Nephron (organoid): ENCODE measurements at regions not wholly inside any gene's neighbourhood (a gene's known extent, or its start where the extent isn't known, plus 50 kb on each side); places are given as distances from the start of the nearest gene placed in this dataset.

ENCODE experiments used
- H3K27ac Mint-ChIP-seq, 3 experiments: 2 replicates each; pipeline ENCODE4 v1.8.0; 2020; ENCODE audit warnings: mixed read lengths in 3 of 3, mild to moderate bottlenecking in 2 of 3, moderate library complexity in 1 of 3
- H3K27me3 Mint-ChIP-seq: 2 replicates; pipeline ENCODE4 v1.8.0; 2021; ENCODE audit warnings: low read depth, mild to moderate bottlenecking, moderate library complexity, mixed read lengths
- H3K36me3 Mint-ChIP-seq: 2 replicates; pipeline ENCODE4 v1.8.0; 2020; ENCODE audit warnings: low read depth, mixed read lengths
- H3K4me1 Mint-ChIP-seq: 2 replicates; pipeline ENCODE4 v1.8.0; 2020; ENCODE audit warnings: mixed read lengths
- H3K4me3 Mint-ChIP-seq, 3 experiments: 2 replicates each; pipeline ENCODE4 v1.8.0; 2020; ENCODE audit warnings: mild to moderate bottlenecking in 3 of 3, mixed read lengths in 3 of 3, moderate library complexity in 2 of 3
- H3K9me3 Mint-ChIP-seq: 2 replicates; pipeline ENCODE4 v1.8.0; 2020; ENCODE audit warnings: mixed read lengths
- CTCF ChIP-seq, 3 experiments: fragments of 200-600 bp; sonication (generic); IDR thresholded peaks; one replicate each; pipeline ENCODE4 v1.5.0; 2021; ENCODE audit warnings: antibody characterized with exemption in 3 of 3; ENCODE audit not compliant: unreplicated experiment in 3 of 3

GRCh38 chr1:198024336-198024735 is 107.2 kb downstream of the LHX9 start:
- Mint-ChIP-seq H3K27me3 (no peaks in the 10 kb centered on the region), H3K4me1 (no peaks in the 10 kb centered on the region), H3K4me3 (no peak overlapping the region), H3K27ac (no peak overlapping the region), H3K36me3 (no peaks in the 10 kb centered on the region), H3K9me3 (no peaks in the 10 kb centered on the region)
- no peak for TF ChIP-seq CTCF (IDR thresholded peaks at IDR 0.05; ENCODE audit: unreplicated experiment in 3 of 3)

- H3K36me3 Mint-ChIP-seq = no peaks in the 10 kb centered on the region
- H3K9me3 Mint-ChIP-seq = no peaks in the 10 kb centered on the region
- H3K27ac Mint-ChIP-seq = no peak overlapping the region
- no peak overlapping the region for H3K4me3 Mint-ChIP-seq
- H3K4me1 Mint-ChIP-seq = no peaks in the 10 kb centered on the region
- no peak for TF ChIP-seq CTCF (IDR thresholded peaks at IDR 0.05; ENCODE audit: unreplicated experiment in 3 of 3)
- no peaks in the 10 kb centered on the region for H3K27me3 Mint-ChIP-seq
Measured at GRCh38 chr1:198024782-198025181, 107.6 kb downstream of the LHX9 start.

GRCh38 chr1:198030682-198031081 is 113.5 kb downstream of the LHX9 start:
- Mint-ChIP-seq H3K4me3 (no peak overlapping the region), H3K4me1 (peaks cover 9% of the 10 kb centered on the region), H3K9me3 (no peaks in the 10 kb centered on the region), H3K27ac (peak overlapping the region in 2 of 3 experiments; percentile 16 to 42), H3K27me3 (no peaks in the 10 kb centered on the region), H3K36me3 (no peaks in the 10 kb centered on the region)
- TF ChIP-seq CTCF (IDR thresholded peaks at IDR 0.05; ENCODE audit: unreplicated experiment in 3 of 3) = no peak

GRCh38 chr1:198031086-198031485 is 113.9 kb downstream of the LHX9 start:
- Mint-ChIP-seq H3K27me3 (no peaks in the 10 kb centered on the region), H3K4me1 (peaks cover 9% of the 10 kb centered on the region), H3K4me3 (no peak overlapping the region), H3K9me3 (no peaks in the 10 kb centered on the region), H3K36me3 (no peaks in the 10 kb centered on the region), H3K27ac (peak overlapping the region in 1 of 3 experiments; percentile 42)
- no peak for TF ChIP-seq CTCF (IDR thresholded peaks at IDR 0.05; ENCODE audit: unreplicated experiment in 3 of 3)

GRCh38 chr1:198032668-198033067 is 115.5 kb downstream of the LHX9 start:
- Mint-ChIP-seq H3K4me3 (no peak overlapping the region), H3K27ac (no peak overlapping the region), H3K27me3 (no peaks in the 10 kb centered on the region), H3K4me1 (peaks cover 9% of the 10 kb centered on the region), H3K36me3 (no peaks in the 10 kb centered on the region), H3K9me3 (no peaks in the 10 kb centered on the region)
- no peak for TF ChIP-seq CTCF (IDR thresholded peaks at IDR 0.05; ENCODE audit: unreplicated experiment in 3 of 3)

- no peaks in the 10 kb centered on the region for H3K27me3 Mint-ChIP-seq
- no peaks in the 10 kb centered on the region for H3K4me1 Mint-ChIP-seq
- no peaks in the 10 kb centered on the region for H3K36me3 Mint-ChIP-seq
- no peak overlapping the region for H3K27ac Mint-ChIP-seq
- H3K4me3 Mint-ChIP-seq = no peak overlapping the region
- TF ChIP-seq CTCF (IDR thresholded peaks at IDR 0.05; ENCODE audit: unreplicated experiment in 3 of 3) = no peak
- H3K9me3 Mint-ChIP-seq = no peaks in the 10 kb centered on the region
Measured at GRCh38 chr1:198040880-198041279, 115.9 kb upstream of the NEK7 start.
